Neural progenitor cell (in vitro differentiated cells): ENCODE measurements at regions not wholly inside any gene's neighbourhood (a gene's known extent, or its start where the extent isn't known, plus 50 kb on each side); places are given as distances from the start of the nearest gene placed in this dataset.

ENCODE experiments used
- CTCF ChIP-seq: fragments of 200-600 bp; sonication (generic); IDR thresholded peaks from 2 replicates; pipeline ENCODE4 v1.5.1; 2017; ENCODE audit warnings: antibody characterized with exemption, mild to moderate bottlenecking
- EZH2 ChIP-seq: fragments of 200-600 bp; sonication (generic); IDR thresholded peaks from 2 replicates; pipeline ENCODE4 v1.6.1; 2017; ENCODE audit warnings: antibody characterized with exemption, mild to moderate bottlenecking, moderate library complexity

- TF ChIP-seq CTCF (no peak), EZH2 (no peak)
Observed at GRCh38 chr11:41816396-41816795, 356.9 kb upstream of the LRRC4C start.
